ENCODE measurements at regions not wholly inside any gene's neighbourhood (a gene's known extent, or its start where the extent isn't known, plus 50 kb on each side); places are given as distances from the start of the nearest gene placed in this dataset.

DNA sequence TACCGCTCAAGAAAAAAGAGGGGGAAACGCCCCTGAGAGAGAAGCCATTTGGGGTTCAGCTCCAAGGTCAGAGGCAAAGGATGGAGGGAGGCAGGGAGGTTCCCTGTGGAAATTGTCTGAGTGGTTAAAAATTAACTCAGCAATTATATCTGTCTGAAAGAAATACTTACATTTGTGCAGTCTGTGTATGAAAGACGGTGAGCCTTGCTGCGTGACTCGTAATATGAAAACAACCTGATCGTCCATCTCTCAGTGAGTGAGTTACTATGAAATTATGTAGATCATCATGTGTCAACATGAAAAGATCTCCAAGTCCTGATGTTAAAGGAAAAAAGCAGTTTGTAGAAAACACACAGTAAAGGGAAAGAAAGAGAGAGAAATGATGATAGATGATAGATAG, 67.2 kb upstream of the FAM204A start:
- Mint-ChIP-seq H3K36me3 (ENCODE audit: low read depth) (peaks cover 4% of the 10 kb centered on the region), H3K4me1 (no peaks in the 10 kb centered on the region), H3K27me3 (peaks cover 77% of the 10 kb centered on the region), H3K27ac (no peak overlapping the region), H3K4me3 (no peak overlapping the region)
- no peak for DNase-seq
- no peak for ATAC-seq
- H3K9me3 ChIP-seq (ENCODE audit: control insufficient read depth, low read length, poor library complexity, severe bottlenecking), result no peaks in the 10 kb centered on the region

DNA sequence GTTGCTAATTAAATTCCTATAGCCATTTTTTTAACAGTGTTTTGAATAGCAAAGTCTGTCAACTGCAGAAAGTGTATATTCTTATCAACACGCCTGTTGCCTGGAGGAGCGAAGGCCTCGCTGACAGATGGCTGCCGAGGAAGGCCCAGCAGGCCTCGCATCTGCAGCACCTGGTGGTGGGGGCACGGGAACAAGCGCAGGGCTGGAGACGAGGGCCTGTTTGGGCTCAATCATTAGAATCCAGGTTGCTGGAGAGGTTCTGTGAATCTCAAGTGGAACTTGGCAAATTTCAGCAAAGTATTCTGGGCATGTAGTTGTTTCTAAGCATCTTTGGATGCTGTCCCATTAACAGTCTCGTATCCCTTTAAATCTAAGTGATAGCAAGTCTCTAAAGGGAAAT, 66.1 kb upstream of the FAM204A start:
- no peaks in the 10 kb centered on the region for H3K4me1 Mint-ChIP-seq
- DNase-seq, result no peak
- no peak overlapping the region for H3K4me3 Mint-ChIP-seq
- no peak for ATAC-seq
- no peak overlapping the region for H3K27ac Mint-ChIP-seq
- H3K9me3 ChIP-seq (ENCODE audit: control insufficient read depth, low read length, poor library complexity, severe bottlenecking), result no peaks in the 10 kb centered on the region
- H3K27me3 Mint-ChIP-seq, result peaks cover 72% of the 10 kb centered on the region
- peaks cover 4% of the 10 kb centered on the region for H3K36me3 Mint-ChIP-seq (ENCODE audit: low read depth)

DNA sequence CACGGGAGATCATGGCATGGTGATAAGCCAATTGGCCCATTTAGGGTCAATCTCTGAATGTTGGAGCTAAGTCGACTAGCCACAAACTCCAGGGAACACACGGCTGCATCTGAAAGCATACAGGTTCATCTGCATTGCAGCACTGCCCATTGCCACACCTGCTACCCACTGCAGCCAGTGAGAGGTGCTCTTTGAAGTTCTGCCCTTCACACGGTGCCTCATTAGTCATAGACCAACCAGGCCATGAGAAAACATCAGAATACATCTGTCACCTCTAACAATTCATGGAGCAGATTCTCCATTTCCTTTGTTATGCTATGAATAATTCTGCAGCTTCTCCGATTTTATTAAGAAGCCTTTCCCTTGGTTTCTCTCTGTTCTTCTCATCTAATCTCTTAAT, 65.7 kb upstream of the FAM204A start:
- Mint-ChIP-seq H3K36me3 (ENCODE audit: low read depth) (peaks cover 4% of the 10 kb centered on the region), H3K27me3 (peaks cover 72% of the 10 kb centered on the region), H3K4me1 (no peaks in the 10 kb centered on the region), H3K27ac (no peak overlapping the region), H3K4me3 (no peak overlapping the region)
- DNase-seq (no peak), ATAC-seq (no peak)
- H3K9me3 ChIP-seq (ENCODE audit: control insufficient read depth, low read length, poor library complexity, severe bottlenecking), result no peaks in the 10 kb centered on the region

DNA sequence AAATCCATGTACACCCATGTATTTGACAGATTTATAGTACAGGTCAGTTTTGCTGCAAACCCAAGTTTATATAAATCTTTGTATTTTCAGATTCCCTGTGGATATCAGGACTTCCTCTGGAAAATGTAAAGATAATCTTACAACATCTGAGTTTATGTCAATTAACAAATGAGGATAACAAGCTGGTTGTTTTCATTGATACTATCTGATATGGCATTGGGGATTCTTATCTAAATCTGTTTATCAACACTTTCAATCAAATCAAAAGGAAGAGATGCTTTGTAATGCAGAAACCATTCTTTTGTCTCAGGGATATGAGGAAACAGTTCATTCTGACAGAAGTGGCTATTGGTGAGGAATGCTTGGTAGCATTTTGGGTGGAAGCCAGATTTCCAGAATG, 64.9 kb upstream of the FAM204A start:
- no peak overlapping the region for H3K4me3 Mint-ChIP-seq
- peaks cover 68% of the 10 kb centered on the region for H3K27me3 Mint-ChIP-seq
- no peaks in the 10 kb centered on the region for H3K4me1 Mint-ChIP-seq
- H3K27ac Mint-ChIP-seq, result no peak overlapping the region
- H3K36me3 Mint-ChIP-seq (ENCODE audit: low read depth), result peaks cover 4% of the 10 kb centered on the region
- H3K9me3 ChIP-seq (ENCODE audit: control insufficient read depth, low read length, poor library complexity, severe bottlenecking), result no peaks in the 10 kb centered on the region
- no peak for ATAC-seq
- no peak for DNase-seq

DNA sequence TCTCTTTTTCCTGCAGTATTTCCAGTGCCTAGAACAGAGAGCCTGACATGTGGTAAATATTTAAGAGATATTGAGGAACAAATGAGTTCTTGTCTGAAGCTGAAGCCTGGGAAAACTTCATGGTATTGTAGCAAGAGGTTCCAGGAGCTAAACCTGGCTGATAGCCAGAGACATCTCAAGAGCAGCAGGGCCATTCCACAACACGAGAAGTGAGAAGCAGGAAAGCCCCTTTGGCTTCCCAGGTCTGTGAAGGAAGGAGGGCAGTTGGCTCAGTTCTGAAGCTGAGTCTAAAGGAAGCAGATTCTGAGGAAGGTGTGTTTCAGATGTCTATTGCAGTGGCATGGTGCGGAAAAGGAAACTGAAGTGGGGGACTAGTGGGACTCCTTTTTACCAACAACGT, 63.8 kb upstream of the FAM204A start:
- H3K4me3 Mint-ChIP-seq, result no peak overlapping the region
- ATAC-seq, result no peak

DNA sequence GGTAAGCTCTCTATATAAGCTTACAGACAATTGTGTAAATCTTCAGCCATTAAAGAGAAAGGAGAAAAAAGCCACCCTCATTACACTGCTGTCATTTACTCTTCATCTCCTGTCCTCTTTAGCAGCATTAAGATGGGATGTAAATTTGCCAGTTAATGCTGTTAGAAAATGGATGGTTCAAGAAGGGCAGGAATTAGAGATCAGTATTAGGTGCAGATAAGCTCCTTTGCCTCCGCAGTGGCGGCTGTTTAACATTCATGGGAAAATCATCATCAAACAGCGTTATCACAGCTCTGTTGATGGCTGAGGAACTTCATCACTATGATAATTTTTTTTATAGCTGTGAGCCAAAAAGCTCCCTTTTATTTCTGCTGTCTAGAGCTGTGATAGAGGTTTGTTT, 61.8 kb upstream of the FAM204A start:
- Mint-ChIP-seq H3K27ac (no peak overlapping the region), H3K27me3 (peaks cover 47% of the 10 kb centered on the region), H3K36me3 (ENCODE audit: low read depth) (no peaks in the 10 kb centered on the region), H3K4me3 (no peak overlapping the region), H3K4me1 (no peaks in the 10 kb centered on the region)
- DNase-seq, result no peak
- H3K9me3 ChIP-seq (ENCODE audit: control insufficient read depth, low read length, poor library complexity, severe bottlenecking), result no peaks in the 10 kb centered on the region
- no peak for ATAC-seq

More for the DNA sequence above, 63.8 kb upstream of the FAM204A start:
- DNase-seq, result no peak
- Mint-ChIP-seq H3K27me3 (peaks cover 60% of the 10 kb centered on the region), H3K36me3 (ENCODE audit: low read depth) (peaks cover 2% of the 10 kb centered on the region), H3K4me1 (no peaks in the 10 kb centered on the region), H3K27ac (no peak overlapping the region)
- H3K9me3 ChIP-seq (ENCODE audit: control insufficient read depth, low read length, poor library complexity, severe bottlenecking), result no peaks in the 10 kb centered on the region

DNA sequence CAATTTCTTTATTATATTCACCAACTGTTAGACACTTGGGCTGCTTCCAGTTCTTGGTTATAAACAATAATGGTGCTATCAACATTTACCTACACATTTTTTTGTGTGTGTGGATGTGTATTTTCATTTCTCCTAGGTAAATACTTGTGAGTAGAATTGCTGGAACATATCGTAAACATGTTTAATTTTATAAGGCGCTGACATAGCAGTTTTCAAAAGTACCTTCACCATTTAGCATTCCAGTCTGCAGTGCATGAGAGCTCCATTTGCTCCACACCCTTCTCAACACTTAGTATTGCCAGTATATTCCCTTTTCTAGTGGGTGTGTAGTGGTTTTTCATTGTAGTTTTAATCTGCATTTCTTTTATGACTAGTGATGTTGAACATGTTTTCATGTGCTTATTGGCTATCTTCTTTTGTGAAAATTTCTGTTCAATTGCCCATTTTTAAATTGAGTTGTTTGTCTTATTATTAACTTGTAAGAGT, 59.6 kb upstream of the FAM204A start:
- H3K27me3 Mint-ChIP-seq, result peaks cover 42% of the 10 kb centered on the region

DNA sequence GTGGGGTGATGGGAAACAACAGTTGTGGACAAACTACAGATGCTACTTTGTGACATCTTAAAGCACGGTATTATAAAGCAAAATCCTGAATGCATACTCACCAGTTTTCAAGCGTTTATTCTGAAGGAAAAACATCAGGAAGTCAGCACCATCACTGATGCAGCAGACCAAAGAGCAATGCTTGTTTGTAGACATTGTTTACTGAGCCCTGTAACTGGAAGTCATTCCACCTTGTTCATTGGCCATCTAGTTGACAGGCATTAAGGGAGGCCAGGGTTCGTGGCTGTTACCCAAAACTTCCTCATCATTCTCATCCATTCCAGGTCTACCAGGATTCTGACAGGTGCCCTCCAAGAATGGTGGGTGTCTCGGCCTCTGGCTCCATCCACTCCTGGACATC, 55.3 kb upstream of the FAM204A start:
- no peak overlapping the region for H3K27ac Mint-ChIP-seq
- H3K36me3 Mint-ChIP-seq (ENCODE audit: low read depth), result no peaks in the 10 kb centered on the region
- peaks cover 3% of the 10 kb centered on the region for H3K4me1 Mint-ChIP-seq
- H3K27me3 Mint-ChIP-seq, result peaks cover 21% of the 10 kb centered on the region
- ATAC-seq (no peak), DNase-seq (no peak)
- H3K4me3 Mint-ChIP-seq, result no peak overlapping the region
- H3K9me3 ChIP-seq (ENCODE audit: control insufficient read depth, low read length, poor library complexity, severe bottlenecking), result no peaks in the 10 kb centered on the region

More for the DNA sequence above, 59.6 kb upstream of the FAM204A start:
- ATAC-seq, result no peak
- no peak for DNase-seq
- H3K4me1 Mint-ChIP-seq, result no peaks in the 10 kb centered on the region
- no peaks in the 10 kb centered on the region for H3K9me3 ChIP-seq (ENCODE audit: control insufficient read depth, low read length, poor library complexity, severe bottlenecking)
- no peaks in the 10 kb centered on the region for H3K36me3 Mint-ChIP-seq (ENCODE audit: low read depth)
- H3K4me3 Mint-ChIP-seq, result no peak overlapping the region
- H3K27ac Mint-ChIP-seq, result no peak overlapping the region

DNA sequence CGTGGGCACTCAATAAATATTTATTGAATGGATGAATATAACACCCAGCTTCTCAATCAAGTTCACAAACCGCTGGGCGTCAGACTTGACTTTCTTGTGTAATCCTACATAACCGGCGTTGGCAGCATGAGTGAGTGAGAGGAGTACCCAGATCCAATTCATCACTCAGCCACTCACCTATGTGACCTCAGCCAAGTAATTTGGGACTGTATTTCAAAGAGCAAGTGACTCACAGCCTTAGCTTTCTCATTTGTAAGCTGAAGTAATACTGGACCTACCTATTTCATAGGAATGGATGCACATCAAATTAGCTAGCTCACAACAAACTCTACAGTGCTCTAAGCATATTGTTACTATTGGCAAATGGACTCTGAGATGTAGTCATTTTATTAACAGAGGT, 53.8 kb upstream of the FAM204A start:
- Mint-ChIP-seq H3K27me3 (peaks cover 28% of the 10 kb centered on the region), H3K4me3 (no peak overlapping the region), H3K27ac (no peak overlapping the region), H3K4me1 (peaks cover 3% of the 10 kb centered on the region), H3K36me3 (ENCODE audit: low read depth) (no peaks in the 10 kb centered on the region)
- no peaks in the 10 kb centered on the region for H3K9me3 ChIP-seq (ENCODE audit: control insufficient read depth, low read length, poor library complexity, severe bottlenecking)
- no peak for ATAC-seq
- no peak for DNase-seq

DNA sequence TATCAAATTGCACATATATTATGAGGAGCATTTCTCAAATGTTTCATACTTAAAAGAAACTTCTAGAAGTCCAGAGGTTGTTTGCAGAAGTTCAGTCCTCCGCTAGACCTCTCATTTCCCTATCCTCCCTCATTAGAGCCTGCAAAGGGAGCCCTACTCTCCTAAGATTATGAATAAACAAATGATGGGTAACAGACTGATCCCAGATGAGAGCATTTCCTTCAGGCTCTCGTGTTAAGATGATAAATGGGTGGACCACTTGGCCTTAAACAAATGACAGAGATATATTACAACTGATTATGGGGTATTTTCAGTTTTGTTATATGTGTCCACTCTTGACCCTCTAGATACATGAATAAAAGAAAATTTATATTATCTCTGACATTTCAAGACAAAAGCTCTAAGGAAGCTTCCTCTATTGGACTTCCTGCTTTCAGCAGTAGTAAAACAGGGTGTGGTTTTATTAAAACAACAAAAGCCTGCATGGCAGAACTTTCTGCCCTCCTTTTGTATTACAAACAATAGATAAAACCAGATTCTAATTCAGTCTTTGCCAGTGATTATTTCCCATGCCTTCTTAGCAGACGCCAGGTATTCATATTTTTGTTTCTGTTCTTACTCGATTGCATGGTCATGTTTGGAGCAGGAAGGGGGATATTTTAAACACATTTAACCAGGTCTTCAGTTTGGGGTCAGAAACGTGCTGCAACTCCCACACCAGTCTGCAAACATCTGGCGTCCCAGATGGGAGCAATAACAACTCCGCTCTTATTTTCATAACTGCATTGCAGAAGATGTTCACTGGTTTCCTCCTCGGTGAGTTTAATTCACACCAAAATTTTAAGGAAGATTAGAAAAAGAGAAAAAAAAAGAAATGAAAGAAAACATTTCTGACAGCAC, 52.4 kb upstream of the FAM204A start:
- Mint-ChIP-seq H3K36me3 (ENCODE audit: low read depth) (peaks cover 3% of the 10 kb centered on the region), H3K4me3 (no peak overlapping the region), H3K27me3 (peaks cover 35% of the 10 kb centered on the region), H3K27ac (no peak overlapping the region), H3K4me1 (peaks cover 3% of the 10 kb centered on the region)
- ATAC-seq (no peak), DNase-seq (no peak)
- no peaks in the 10 kb centered on the region for H3K9me3 ChIP-seq (ENCODE audit: control insufficient read depth, low read length, poor library complexity, severe bottlenecking)

DNA sequence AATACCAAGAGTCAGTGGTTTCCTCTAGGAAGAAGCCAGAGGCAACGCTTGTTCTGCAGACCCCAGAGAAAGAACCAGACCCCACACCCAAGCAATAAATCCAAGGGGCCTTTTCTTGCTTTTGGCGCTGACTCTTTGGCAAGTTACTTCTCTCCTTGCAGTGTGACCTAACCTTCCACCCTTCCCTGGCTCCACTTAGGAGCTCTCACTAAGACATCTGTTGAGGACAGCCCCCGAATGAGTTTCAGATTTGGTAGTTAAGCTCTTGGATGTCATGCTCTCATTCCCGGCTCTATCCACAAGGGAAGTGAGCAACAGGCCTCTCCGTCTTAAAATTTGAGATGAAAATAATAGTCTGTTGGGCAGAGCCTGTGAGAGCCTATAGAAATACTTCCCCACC, 50.6 kb upstream of the FAM204A start:
- Mint-ChIP-seq H3K27me3 (peaks cover 32% of the 10 kb centered on the region), H3K36me3 (ENCODE audit: low read depth) (peaks cover 3% of the 10 kb centered on the region), H3K4me1 (peaks cover 3% of the 10 kb centered on the region), H3K27ac (no peak overlapping the region), H3K4me3 (no peak overlapping the region)
- DNase-seq (no peak), ATAC-seq (no peak)
- H3K9me3 ChIP-seq (ENCODE audit: control insufficient read depth, low read length, poor library complexity, severe bottlenecking), result peaks cover 9% of the 10 kb centered on the region
